Stimulated activated naive CD4-positive, alpha-beta T cell treated with Interleukin-2 at 50 U/mL for 16 hours (primary cell): ENCODE measurements at regions not wholly inside any gene's neighbourhood (a gene's known extent, or its start where the extent isn't known, plus 50 kb on each side); places are given as distances from the start of the nearest gene placed in this dataset.

Experiments used
- DNase-seq: peaks from one replicate; lab custom pipeline; 2025; lab: John Stamatoyannopoulos, UW

- no peak for DNase-seq
These were observed 77.3 kb upstream of the APC start for GRCh38 chr5:112660359-112660758.

GRCh38 chr5:112663146-112663545 is 74.5 kb upstream of the APC start:
- no peak for DNase-seq

- DNase-seq: no peak
These were observed 69.7 kb upstream of the APC start for GRCh38 chr5:112668016-112668415.

- no peak for DNase-seq
These were observed 68.8 kb upstream of the APC start for GRCh38 chr5:112668911-112669310.

GRCh38 chr5:112669328-112669963 is 68.2 kb upstream of the APC start:
- DNase-seq: no peak

DNA sequence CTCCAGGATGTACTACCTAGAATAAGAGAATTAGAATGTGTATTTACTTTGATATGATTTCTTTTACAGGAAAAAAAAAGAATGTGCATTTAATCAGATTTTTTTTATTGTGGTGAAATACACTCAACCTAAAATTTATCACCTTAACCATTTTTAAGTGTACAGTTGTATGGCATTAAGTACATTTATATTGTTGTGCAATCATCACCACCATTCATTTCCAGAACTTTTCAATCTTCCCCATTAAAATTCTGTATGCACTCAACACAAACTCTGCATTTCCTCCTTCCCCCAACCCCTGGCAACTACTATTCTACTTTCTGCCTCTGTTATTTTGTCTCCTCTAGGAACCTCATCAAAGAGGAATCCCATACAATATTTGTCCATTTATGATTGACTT is 66.0 kb upstream of the APC start:
- DNase-seq: no peak

- no peak for DNase-seq
These were observed 56.2 kb upstream of the APC start for GRCh38 chr5:112681481-112681908.

DNA sequence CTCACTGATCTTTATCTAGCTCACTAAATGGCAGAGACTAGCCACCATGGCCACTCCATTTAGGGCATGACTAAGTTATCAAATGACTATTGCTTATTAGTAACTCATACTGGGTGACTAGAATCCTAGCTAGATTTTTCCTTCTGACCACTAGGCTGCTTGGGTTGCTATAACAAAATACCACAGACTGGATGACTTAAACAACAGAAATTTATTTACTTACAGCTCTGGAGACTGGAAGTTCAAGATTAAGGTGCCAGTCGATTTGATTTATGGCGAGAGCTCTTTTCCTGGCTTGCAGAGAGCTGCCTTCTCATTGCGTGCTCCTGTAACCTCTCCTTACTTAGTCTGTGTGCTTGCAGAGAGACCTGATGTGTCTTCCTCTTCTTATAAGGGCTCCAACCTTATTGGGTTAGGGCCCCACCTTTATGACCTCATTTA is 55.0 kb upstream of the APC start:
- no peak for DNase-seq

- no peak for DNase-seq
These were observed 53.6 kb upstream of the APC start for GRCh38 chr5:112684121-112684520.

DNA sequence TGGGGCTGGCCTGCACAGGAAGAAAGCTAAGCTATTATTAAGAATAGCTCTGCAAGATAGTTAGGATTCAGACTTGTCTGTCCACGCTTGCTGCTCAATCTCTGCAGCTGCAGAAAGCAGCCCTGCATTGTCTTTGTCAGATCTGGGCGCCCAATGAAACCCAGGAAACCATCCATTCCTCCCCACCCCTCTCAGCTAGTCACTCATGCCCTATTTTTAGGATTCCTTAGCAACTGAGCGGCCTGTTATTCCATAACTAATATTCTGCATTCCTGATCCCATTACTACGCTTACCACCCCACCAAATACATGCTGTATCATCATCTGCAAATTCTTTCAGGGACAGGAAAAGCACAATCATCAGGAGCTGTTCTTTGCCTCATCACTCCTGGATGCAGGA is 52.9 kb upstream of the APC start:
- DNase-seq: no peak

- DNase-seq: no peak
These were observed 52.3 kb upstream of the APC start for GRCh38 chr5:112685386-112685785.

DNA sequence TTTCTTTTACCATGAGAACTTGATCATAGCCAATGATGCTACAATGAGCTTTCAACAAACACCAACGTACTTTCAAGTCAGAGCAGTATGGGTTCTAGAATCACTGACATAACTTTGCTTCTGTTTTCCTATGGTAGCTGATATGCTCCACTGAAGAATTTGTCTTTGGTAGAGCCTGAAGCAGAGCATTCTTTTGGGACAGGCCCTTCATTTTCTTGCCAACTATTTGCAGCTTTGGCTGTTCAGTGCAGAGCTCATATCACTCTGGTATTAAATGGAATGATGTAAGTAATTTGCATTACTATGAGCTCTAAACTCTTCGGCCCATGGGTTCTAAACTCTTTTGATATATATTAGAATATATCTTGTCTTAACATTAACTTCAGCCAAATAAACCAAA is 51.8 kb upstream of the APC start:
- no peak for DNase-seq

DNA sequence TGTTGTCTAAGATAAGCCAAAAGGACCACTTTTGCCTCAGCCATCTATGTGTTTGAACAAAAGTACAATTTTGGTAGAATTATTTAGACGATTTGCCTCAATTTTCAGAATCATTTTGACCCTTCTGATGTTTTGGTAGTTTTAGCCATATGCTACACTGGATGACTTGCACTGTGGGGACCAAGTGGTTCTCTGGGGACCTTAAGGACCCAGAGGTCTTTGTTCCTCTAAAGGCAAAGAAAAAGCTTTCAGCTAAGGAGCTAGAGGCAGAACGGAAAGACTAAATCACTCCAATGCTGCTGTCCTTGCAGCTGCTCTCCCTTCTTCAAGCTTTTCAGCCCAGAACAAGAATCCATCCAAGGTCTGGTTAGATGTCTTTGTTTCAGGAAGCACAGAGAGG is 51.0 kb upstream of the APC start:
- DNase-seq: no peak

- no peak for DNase-seq
These were observed 50.4 kb upstream of the APC start for GRCh38 chr5:112687306-112687705.
